OCI-LY7 (cell line): ENCODE measurements at regions not wholly inside any gene's neighbourhood (a gene's known extent, or its start where the extent isn't known, plus 50 kb on each side); places are given as distances from the start of the nearest gene placed in this dataset. TPM values are rescaled to one million over a fixed set of nuclear protein-coding genes. Genes with fewer than 3 reads are reported as not detected.

Source experiments
- BruUV-seq: library from RNA; stranded (reverse); fragments of 400-500 nt; replicated peaks from 2 replicates; lab custom pipeline; 2021; lab: Mats Ljungman, UMichigan
- CTCF ChIA-PET: fragments of 300-600 bp; sonication (Branson Sonifier 250); formaldehyde crosslinking; loops from one replicate; lab custom pipeline; 2022; ENCODE audit warnings: antibody characterized with exemption; ENCODE audit not compliant: unreplicated experiment; lab: Charles Lee
- POLR2A ChIA-PET: fragments of 300-600 bp; sonication (Branson Sonifier 250); formaldehyde crosslinking; loops from one replicate; lab custom pipeline; 2022; ENCODE audit warnings: antibody characterized with exemption; lab: Charles Lee
- DNase-seq: peaks from one replicate; pipeline ENCODE4 v3.0.0-alpha.2; 2015; ENCODE audit warnings: low spot score
- H2AFZ ChIP-seq: fragments of 200-600 bp; sonication (generic), shearing (Covaris generic); 2 replicates; pipeline ENCODE4 v1.6.1; 2014; ENCODE audit warnings: mild to moderate bottlenecking, antibody characterized with exemption, low read length, moderate library complexity
- H3K27ac ChIP-seq: fragments of 200-600 bp; sonication (generic); 2 replicates; pipeline ENCODE4 v1.5.1; 2014; ENCODE audit warnings: mixed run types, low read depth, mild to moderate bottlenecking, moderate library complexity, low read length, inconsistent platforms; ENCODE audit not compliant: poor library complexity, severe bottlenecking
- H3K36me3 ChIP-seq: fragments of 200-600 bp; sonication (generic); 2 replicates; pipeline ENCODE4 v1.6.1; 2014; ENCODE audit warnings: mild to moderate bottlenecking, antibody characterized with exemption, low read length, moderate library complexity, mixed read lengths; ENCODE audit not compliant: insufficient read depth
- H3K4me1 ChIP-seq: fragments of 200-600 bp; sonication (generic); 2 replicates; pipeline ENCODE4 v1.5.1; 2014; ENCODE audit warnings: mild to moderate bottlenecking, low read length; ENCODE audit not compliant: insufficient read depth, poor library complexity, severe bottlenecking
- H3K4me2 ChIP-seq: fragments of 200-600 bp; sonication (generic); 2 replicates; pipeline ENCODE4 v1.6.1; 2014; ENCODE audit warnings: mild to moderate bottlenecking, low read length
- H3K4me3 ChIP-seq: fragments of 200-600 bp; sonication (generic); 2 replicates; pipeline ENCODE4 v1.5.1; 2014; ENCODE audit warnings: mild to moderate bottlenecking, low read depth, low read length; ENCODE audit not compliant: poor library complexity, severe bottlenecking
- H3K79me2 ChIP-seq: fragments of 200-600 bp; sonication (generic); 2 replicates; pipeline ENCODE4 v1.6.1; 2016; ENCODE audit warnings: low read depth, mild to moderate bottlenecking, low read length, moderate library complexity, mixed read lengths; ENCODE audit not compliant: insufficient read depth
- H3K9me2 ChIP-seq: fragments of 200-600 bp; sonication (generic); 2 replicates; pipeline ENCODE4 v1.6.1; 2016; ENCODE audit warnings: mild to moderate bottlenecking, low read length, mixed read lengths; ENCODE audit not compliant: insufficient read depth
- H3K9me3 ChIP-seq: fragments of 200-600 bp; sonication (generic); 2 replicates; pipeline ENCODE4 v1.6.1; 2014; ENCODE audit warnings: mild to moderate bottlenecking, mixed run types, low read length, mixed read lengths
- H4K20me1 ChIP-seq: fragments of 200-600 bp; sonication (generic); 2 replicates; pipeline ENCODE4 v1.6.1; 2014; ENCODE audit warnings: mild to moderate bottlenecking, antibody characterized with exemption, low read length, moderate library complexity, mixed read lengths; ENCODE audit not compliant: insufficient read depth
- EZH2phosphoT487 ChIP-seq: fragments of 200-600 bp; sonication (generic); IDR thresholded peaks from 2 replicates; pipeline ENCODE4 v1.6.1; 2018; ENCODE audit warnings: low read depth, borderline replicate concordance, mild to moderate bottlenecking, mixed run types, antibody characterized with exemption, low read length, moderate library complexity, mixed read lengths
- intact Hi-C: fragments of 100-400 bp; cut with micrococcal nuclease; formaldehyde crosslinking; loops from one replicate; pipeline ENCODE4 v1.10.0; 2022; ENCODE audit not compliant: unreplicated experiment
- small RNA-seq: library from RNA; depleted of rRNA; stranded (forward); fragments of <200 nt; gene quantifications from one replicate; pipeline ENCODE3, GENCODE V24; 2014
- TF ChIP-seq, protein P1 (sequence below): fragments of 200-600 bp; sonication (generic); conservative IDR thresholded peaks from 2 replicates; pipeline ENCODE4 v1.5.1; 2014; ENCODE audit warnings: mild to moderate bottlenecking, antibody characterized with exemption, low read length, moderate library complexity, mixed read lengths

DNA sequence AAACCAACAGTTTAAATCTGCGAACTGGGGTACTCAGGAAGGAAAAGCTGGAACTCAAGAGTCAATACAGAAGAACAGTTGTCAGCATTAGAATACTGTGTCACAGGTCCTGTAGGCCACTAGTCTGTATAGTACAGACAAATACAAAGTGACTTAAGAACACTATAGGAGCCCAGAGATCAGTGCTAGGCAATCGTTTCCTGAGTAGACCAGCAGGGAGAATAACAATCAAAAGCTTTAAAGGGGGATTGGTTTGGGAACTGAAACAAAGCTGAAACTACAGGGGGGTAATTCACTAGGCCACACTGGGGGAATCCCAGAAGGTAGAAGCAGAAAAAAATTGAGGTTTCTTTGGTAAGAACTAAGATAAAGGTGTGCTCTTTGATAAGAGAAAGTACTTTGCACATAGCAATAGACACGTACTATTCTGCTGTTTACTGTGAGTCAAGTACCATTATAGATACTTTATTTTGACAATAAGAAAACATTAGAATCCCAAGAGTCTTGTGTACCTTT lies 339.7 kb downstream of the PCDH19 start:
- H3K27ac ChIP-seq, result no peak overlapping the region
- no peaks in the 10 kb centered on the region for H3K79me2 ChIP-seq
- H2AFZ ChIP-seq, result no peak overlapping the region
- H4K20me1 ChIP-seq, result no peaks in the 10 kb centered on the region
- H3K4me1 ChIP-seq, result no peaks in the 10 kb centered on the region
- DNase-seq, result no peak
- CTCF ChIA-PET, result no interaction called here
- intact Hi-C loops, result no loop called here
- no peak for TF ChIP-seq EZH2phosphoT487
- TF ChIP-seq, protein P1, sequence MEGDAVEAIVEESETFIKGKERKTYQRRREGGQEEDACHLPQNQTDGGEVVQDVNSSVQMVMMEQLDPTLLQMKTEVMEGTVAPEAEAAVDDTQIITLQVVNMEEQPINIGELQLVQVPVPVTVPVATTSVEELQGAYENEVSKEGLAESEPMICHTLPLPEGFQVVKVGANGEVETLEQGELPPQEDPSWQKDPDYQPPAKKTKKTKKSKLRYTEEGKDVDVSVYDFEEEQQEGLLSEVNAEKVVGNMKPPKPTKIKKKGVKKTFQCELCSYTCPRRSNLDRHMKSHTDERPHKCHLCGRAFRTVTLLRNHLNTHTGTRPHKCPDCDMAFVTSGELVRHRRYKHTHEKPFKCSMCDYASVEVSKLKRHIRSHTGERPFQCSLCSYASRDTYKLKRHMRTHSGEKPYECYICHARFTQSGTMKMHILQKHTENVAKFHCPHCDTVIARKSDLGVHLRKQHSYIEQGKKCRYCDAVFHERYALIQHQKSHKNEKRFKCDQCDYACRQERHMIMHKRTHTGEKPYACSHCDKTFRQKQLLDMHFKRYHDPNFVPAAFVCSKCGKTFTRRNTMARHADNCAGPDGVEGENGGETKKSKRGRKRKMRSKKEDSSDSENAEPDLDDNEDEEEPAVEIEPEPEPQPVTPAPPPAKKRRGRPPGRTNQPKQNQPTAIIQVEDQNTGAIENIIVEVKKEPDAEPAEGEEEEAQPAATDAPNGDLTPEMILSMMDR, result no peak
- H3K9me2 ChIP-seq, result no peaks in the 10 kb centered on the region
- H3K36me3 ChIP-seq, result no peaks in the 10 kb centered on the region
- H3K4me2 ChIP-seq, result no peak overlapping the region
- H3K4me3 ChIP-seq, result no peak overlapping the region
- no TSS peak for BruUV-seq
- H3K9me3 ChIP-seq, result no peaks in the 10 kb centered on the region
- POLR2A ChIA-PET, result no interaction called here

DNA sequence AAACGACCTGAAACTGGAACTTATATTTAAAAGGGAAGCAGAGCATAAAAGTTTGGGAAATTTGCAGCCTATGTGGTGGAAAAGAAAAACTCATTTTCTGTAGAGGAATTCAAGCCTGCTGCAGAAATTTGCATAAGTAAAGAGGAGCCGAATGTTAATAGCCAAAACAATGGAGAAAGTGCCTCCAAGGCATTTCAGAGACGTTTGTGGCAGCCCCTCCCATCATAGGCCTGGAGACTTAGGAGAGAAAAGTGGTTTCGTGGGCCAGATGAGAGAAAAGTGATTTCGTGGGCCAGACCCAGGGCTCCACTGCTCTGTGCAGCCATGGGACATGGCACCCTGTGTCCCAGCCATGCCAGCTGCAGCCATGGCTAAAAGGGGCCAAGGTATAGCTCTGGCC lies 361.9 kb downstream of the PCDH19 start:
- H3K79me2 ChIP-seq, result no peaks in the 10 kb centered on the region
- H3K9me3 ChIP-seq, result no peaks in the 10 kb centered on the region
- intact Hi-C loops, result no loop called here
- DNase-seq, result no peak
- ChIA-PET POLR2A (no interaction called here), CTCF (no interaction called here)
- no peaks in the 10 kb centered on the region for H3K9me2 ChIP-seq
- no TSS peak for BruUV-seq
- no peaks in the 10 kb centered on the region for H4K20me1 ChIP-seq
- TF ChIP-seq, protein P1, result no peak
- no peak for TF ChIP-seq EZH2phosphoT487
- H3K4me3 ChIP-seq, result no peak overlapping the region
- H3K27ac ChIP-seq, result no peak overlapping the region
- no peaks in the 10 kb centered on the region for H3K36me3 ChIP-seq
- no peak overlapping the region for H3K4me2 ChIP-seq
- H3K4me1 ChIP-seq, result no peaks in the 10 kb centered on the region
- H2AFZ ChIP-seq, result no peak overlapping the region

Small RNA genes in the stretch of these regions (small RNA-seq; reads per million reads assigned to genes)
- not detected for gene RF00402
